ENCODE measurements at regions not wholly inside any gene's neighbourhood (a gene's known extent, or its start where the extent isn't known, plus 50 kb on each side); places are given as distances from the start of the nearest gene placed in this dataset.
"Not testable (repeated sequence)": the region's sequence is repeated elsewhere in the genome, so short reads cannot be mapped to it uniquely, and the experiment has no call there.

GRCh38 chr17:33941744-33942143 is 313.3 kb upstream of the CCL2 start:
- no peak for DNase-seq (ENCODE audit: low read depth in 2 of 2)

- no peak for DNase-seq (ENCODE audit: low read depth in 2 of 2)
These were observed 312.7 kb upstream of the CCL2 start for GRCh38 chr17:33942414-33942813.

GRCh38 chr17:33944412-33944811 is 310.7 kb upstream of the CCL2 start:
- no peak for DNase-seq (ENCODE audit: low read depth in 2 of 2)

- no peak for DNase-seq (ENCODE audit: low read depth in 2 of 2)
These were observed 310.3 kb upstream of the CCL2 start for GRCh38 chr17:33944826-33945225.

GRCh38 chr17:33945646-33946546 is 309.2 kb upstream of the CCL2 start:
- no peak for DNase-seq (ENCODE audit: low read depth in 2 of 2)

GRCh38 chr17:33947762-33948161 is 307.3 kb upstream of the CCL2 start:
- DNase-seq (ENCODE audit: low read depth in 2 of 2), result no peak

GRCh38 chr17:33948309-33948708 is 306.8 kb upstream of the CCL2 start:
- DNase-seq (ENCODE audit: low read depth in 2 of 2), result no peak

GRCh38 chr17:33949100-33949499 is 306.0 kb upstream of the CCL2 start:
- DNase-seq (ENCODE audit: low read depth in 2 of 2), result no peak

GRCh38 chr17:33950061-33950460 is 305.0 kb upstream of the CCL2 start:
- DNase-seq (ENCODE audit: low read depth in 2 of 2), result no peak

- DNase-seq (ENCODE audit: low read depth in 2 of 2), result no peak
These were observed 302.7 kb upstream of the CCL2 start for GRCh38 chr17:33952425-33952824.

- no peak for DNase-seq (ENCODE audit: low read depth in 2 of 2)
These were observed 300.5 kb upstream of the CCL2 start for GRCh38 chr17:33954597-33954996.

GRCh38 chr17:33955461-33955860 is 299.6 kb upstream of the CCL2 start:
- DNase-seq (ENCODE audit: low read depth in 2 of 2), result no peak

- DNase-seq (ENCODE audit: low read depth in 2 of 2), result not testable (repeated sequence)
These were observed 296.0 kb upstream of the CCL2 start for GRCh38 chr17:33959098-33959497.

- no peak for DNase-seq (ENCODE audit: low read depth in 2 of 2)
These were observed 292.0 kb upstream of the CCL2 start for GRCh38 chr17:33962857-33963655.

- DNase-seq (ENCODE audit: low read depth in 2 of 2), result no peak
These were observed 290.6 kb upstream of the CCL2 start for GRCh38 chr17:33964344-33964979.

- no peak for DNase-seq (ENCODE audit: low read depth in 2 of 2)
These were observed 288.6 kb upstream of the CCL2 start for GRCh38 chr17:33966410-33967059.

- no peak for DNase-seq (ENCODE audit: low read depth in 2 of 2)
These were observed 287.3 kb upstream of the CCL2 start for GRCh38 chr17:33967608-33968349.

- DNase-seq (ENCODE audit: low read depth in 2 of 2), result no peak
These were observed 286.6 kb upstream of the CCL2 start for GRCh38 chr17:33968350-33969044.

GRCh38 chr17:33970279-33970678 is 284.8 kb upstream of the CCL2 start:
- no peak for DNase-seq (ENCODE audit: low read depth in 2 of 2)

GRCh38 chr17:33972763-33973162 is 282.3 kb upstream of the CCL2 start:
- DNase-seq (ENCODE audit: low read depth in 2 of 2), result no peak

- no peak for DNase-seq (ENCODE audit: low read depth in 2 of 2)
These were observed 281.6 kb upstream of the CCL2 start for GRCh38 chr17:33973491-33973890.

Measured in stimulated activated CD4-positive, alpha-beta T cell treated with anti-CD3 and anti-CD28 coated beads, Interleukin-12 subunit alpha, Interleukin-12 subunit beta, amount 100 ng/mL, for 24 hours (primary cell).